Endothelial cell of umbilical vein (primary cell): ENCODE measurements at regions not wholly inside any gene's neighbourhood (a gene's known extent, or its start where the extent isn't known, plus 50 kb on each side); places are given as distances from the start of the nearest gene placed in this dataset.

Source experiments
- BruUV-seq: library from RNA; stranded (reverse); fragments of 400-500 nt; replicated peaks from 2 replicates; lab custom pipeline; 2021; lab: Mats Ljungman, UMichigan
- CTCF ChIA-PET: fragments of 300-600, 350-600 bp; sonication (Branson Sonifier 250); formaldehyde crosslinking; loops from one replicate; lab custom pipeline; 2021; ENCODE audit warnings: antibody characterized with exemption, inconsistent platforms; lab: Charles Lee
- POLR2A ChIA-PET: fragments of 300-600, 350-600 bp; sonication (Branson Sonifier 250); formaldehyde crosslinking; loops from one replicate; lab custom pipeline; 2021; ENCODE audit warnings: antibody characterized with exemption, inconsistent platforms; lab: Charles Lee
- DNase-seq: peaks from one replicate; pipeline ENCODE4 v3.0.0-alpha.2; 2011; ENCODE audit warnings: low read depth, low spot score
- FAIRE-seq: peaks from 2 replicates; lab custom pipeline; 2011; peaks lifted over from hg19 to GRCh38; lab: Jason Lieb, UNC
- H2AFZ ChIP-seq: 2 replicates; pipeline ENCODE4 v1.6.0; 2012; ENCODE audit warnings: low read depth, low read length, control low read depth, inconsistent platforms
- H3K27ac ChIP-seq: 2 replicates; pipeline ENCODE4 v1.5.1; 2011; ENCODE audit warnings: low read depth, mild to moderate bottlenecking, control low read depth, low read length, moderate library complexity; ENCODE audit not compliant: insufficient read depth
- H3K27me3 ChIP-seq, 2 experiments: 2 replicates each; pipeline versions ENCODE4 v1.6.0 to v1.6.1; 2011; ENCODE audit warnings: low read length in 2 of 2, mixed read lengths in 1 of 2; ENCODE audit not compliant: control insufficient read depth in 2 of 2, insufficient read depth in 2 of 2
- H3K36me3 ChIP-seq, 2 experiments: 2 replicates in 1 of 2; 3 replicates in 1 of 2; pipeline ENCODE4 v1.5.1; 2011; ENCODE audit warnings: low read length in 2 of 2, mild to moderate bottlenecking in 1 of 2, moderate library complexity in 1 of 2; ENCODE audit not compliant: control insufficient read depth in 2 of 2, insufficient read depth in 2 of 2; ENCODE audit errors: extremely low read depth in 1 of 2
- H3K4me1 ChIP-seq: 3 replicates; pipeline ENCODE4 v1.5.1; 2011; ENCODE audit warnings: mild to moderate bottlenecking, low read length; ENCODE audit not compliant: control insufficient read depth, insufficient read depth; ENCODE audit errors: extremely low read depth
- H3K4me2 ChIP-seq: 2 replicates; pipeline ENCODE4 v1.6.1; 2011; ENCODE audit warnings: low read length, control low read depth, mixed read lengths; ENCODE audit not compliant: insufficient read depth
- H3K4me3 ChIP-seq, 3 experiments: fragments of 200-600 bp in 1 of 3; sonication (generic), shearing (Covaris generic) in 1 of 3; replicated peaks in 1 of 3; 2 replicates each; pipeline ENCODE4 v1.5.1; 2011 to 2016; ENCODE audit warnings: control low read depth in 3 of 3, low read length in 3 of 3, mild to moderate bottlenecking in 2 of 3, inconsistent platforms in 1 of 3, low read depth in 1 of 3, moderate library complexity in 1 of 3; ENCODE audit not compliant: insufficient read depth in 1 of 3
- H3K79me2 ChIP-seq: 2 replicates; pipeline ENCODE4 v1.6.0; 2012; ENCODE audit warnings: low read length, inconsistent platforms; ENCODE audit not compliant: control insufficient read depth, insufficient read depth
- H3K9ac ChIP-seq: replicated peaks from 2 replicates; pipeline ENCODE3; 2011; ENCODE audit warnings: low read length, control low read depth; ENCODE audit not compliant: insufficient read depth; ENCODE audit errors: extremely low read depth
- H3K9me1 ChIP-seq: replicated peaks from 3 replicates; pipeline ENCODE4 v1.6.0; 2011; ENCODE audit warnings: mild to moderate bottlenecking, low read length; ENCODE audit not compliant: control insufficient read depth, insufficient read depth; ENCODE audit errors: extremely low read depth
- H3K9me3 ChIP-seq: replicated peaks from 2 replicates; pipeline ENCODE4 v1.5.1; 2012; ENCODE audit warnings: low read length, inconsistent platforms; ENCODE audit not compliant: control insufficient read depth, insufficient read depth
- H4K20me1 ChIP-seq: replicated peaks from 2 replicates; pipeline ENCODE3; 2011; ENCODE audit warnings: mild to moderate bottlenecking, low read length; ENCODE audit not compliant: control insufficient read depth, insufficient read depth; ENCODE audit errors: extremely low read depth
- EZH2 ChIP-seq: IDR thresholded peaks from 2 replicates; pipeline ENCODE4 v1.6.1; 2012; ENCODE audit warnings: borderline replicate concordance, low read depth, mild to moderate bottlenecking, moderate library complexity, low read length, inconsistent platforms; ENCODE audit not compliant: severe bottlenecking
- FOS ChIP-seq: IDR thresholded peaks from 2 replicates; pipeline ENCODE4 v1.6.1; 2011; ENCODE audit warnings: mild to moderate bottlenecking, low read length, moderate library complexity, borderline replicate concordance; ENCODE audit not compliant: insufficient read depth
- GATA2 ChIP-seq: IDR thresholded peaks from 2 replicates; pipeline ENCODE4 v1.7.0; 2011; ENCODE audit warnings: low read depth, mild to moderate bottlenecking, moderate library complexity, mixed read lengths, low read length; ENCODE audit not compliant: insufficient read length, insufficient read depth
- JUN ChIP-seq: IDR thresholded peaks from 2 replicates; pipeline ENCODE4 v1.6.1; 2011; ENCODE audit warnings: borderline replicate concordance, low read depth; ENCODE audit not compliant: insufficient read length, insufficient read depth
- MYC ChIP-seq: IDR thresholded peaks from one replicate; pipeline ENCODE4 v1.6.1; 2011; ENCODE audit warnings: mild to moderate bottlenecking, low read depth, low read length
- POLR2A ChIP-seq: IDR thresholded peaks from 2 replicates; pipeline ENCODE4 v1.6.1; 2012; ENCODE audit warnings: low read depth, mild to moderate bottlenecking, control low read depth, low read length
- POLR2AphosphoS5 ChIP-seq: IDR thresholded peaks from 2 replicates; pipeline ENCODE4 v1.6.1; 2012; ENCODE audit warnings: low read depth, mild to moderate bottlenecking, control low read depth, low read length, moderate library complexity; ENCODE audit not compliant: insufficient read depth
- dilution Hi-C: fragments of 300-500 bp; cut with MboI; formaldehyde crosslinking; loops from one replicate; pipeline ENCODE4 v1.15.0; 2019; ENCODE audit warnings: low sequenced_read_pairs; ENCODE audit not compliant: extremely low pct_ligation_motif_present
- intact Hi-C: fragments of 100-400 bp; cut with micrococcal nuclease; formaldehyde crosslinking; loops from one replicate; pipeline ENCODE4 v1.10.0; 2022
- TF ChIP-seq, protein P1 (sequence below): IDR thresholded peaks from 2 replicates; pipeline ENCODE4 v1.6.1; 2011; ENCODE audit not compliant: insufficient read depth, insufficient read length
- TF ChIP-seq, protein P2 (sequence below), 2 donors: IDR thresholded peaks; 1 replicate in 1 of 2; 2 replicates in 1 of 2; pipeline ENCODE4 v1.5.1; 2011; ENCODE audit warnings: low read length in 2 of 2, mild to moderate bottlenecking in 2 of 2, moderate library complexity in 2 of 2, control low read depth in 1 of 2, inconsistent platforms in 1 of 2, low read depth in 1 of 2; ENCODE audit not compliant: insufficient read depth in 1 of 2; ENCODE audit errors: extremely low read depth in 1 of 2

DNA sequence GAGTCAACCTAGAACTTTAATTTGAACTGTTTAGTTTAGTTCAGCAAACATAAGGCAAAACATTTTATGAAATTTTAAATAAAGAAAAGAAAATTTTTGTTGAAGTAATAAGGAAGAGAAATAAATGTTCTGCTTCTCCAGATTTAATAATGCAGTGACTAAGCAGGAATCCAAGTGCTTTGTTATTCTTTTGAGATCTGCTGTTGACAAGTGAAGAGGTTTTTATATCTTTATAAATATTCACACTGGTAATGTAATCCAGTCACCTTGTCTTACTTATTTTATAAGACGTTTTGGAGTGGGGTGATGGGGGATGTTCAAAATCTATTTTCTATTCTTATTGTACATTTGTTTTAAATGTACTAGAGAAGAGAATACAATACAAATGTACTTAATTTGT is 725.9 kb upstream of the CCDC179 start:
- Histone ChIP-seq H3K4me2 (no peak overlapping the region), H3K9ac (no peak overlapping the region), H3K27me3 (no peaks in the 10 kb centered on the region), H3K27ac (no peak overlapping the region), H2AFZ (no peak overlapping the region), H3K4me3 (no peak overlapping the region), H3K79me2 (no peaks in the 10 kb centered on the region), H3K36me3 (no peaks in the 10 kb centered on the region), H4K20me1 (no peaks in the 10 kb centered on the region), H3K4me1 (no peaks in the 10 kb centered on the region), H3K9me3 (no peaks in the 10 kb centered on the region), H3K9me1 (no peaks in the 10 kb centered on the region)
- DNase-seq (no peak), FAIRE-seq (no peak)
- dilution Hi-C loops, result no loop called here
- intact Hi-C loops, result no loop called here
- ChIA-PET CTCF (interaction anchor here (0.7 kb wide), 1 partner anchor 9 kb away, joined by 4 read pairs; no protein-coding TSS in a partner anchor), POLR2A (no interaction called here)
- no peak for TF ChIP-seq POLR2A
- TF ChIP-seq JUN, result no peak
- no peak for TF ChIP-seq MYC
- TF ChIP-seq POLR2AphosphoS5, result no peak
- TF ChIP-seq, protein P1, sequence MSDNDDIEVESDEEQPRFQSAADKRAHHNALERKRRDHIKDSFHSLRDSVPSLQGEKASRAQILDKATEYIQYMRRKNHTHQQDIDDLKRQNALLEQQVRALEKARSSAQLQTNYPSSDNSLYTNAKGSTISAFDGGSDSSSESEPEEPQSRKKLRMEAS, result no peak
- TF ChIP-seq GATA2, result no peak
- TF ChIP-seq, protein P2, sequence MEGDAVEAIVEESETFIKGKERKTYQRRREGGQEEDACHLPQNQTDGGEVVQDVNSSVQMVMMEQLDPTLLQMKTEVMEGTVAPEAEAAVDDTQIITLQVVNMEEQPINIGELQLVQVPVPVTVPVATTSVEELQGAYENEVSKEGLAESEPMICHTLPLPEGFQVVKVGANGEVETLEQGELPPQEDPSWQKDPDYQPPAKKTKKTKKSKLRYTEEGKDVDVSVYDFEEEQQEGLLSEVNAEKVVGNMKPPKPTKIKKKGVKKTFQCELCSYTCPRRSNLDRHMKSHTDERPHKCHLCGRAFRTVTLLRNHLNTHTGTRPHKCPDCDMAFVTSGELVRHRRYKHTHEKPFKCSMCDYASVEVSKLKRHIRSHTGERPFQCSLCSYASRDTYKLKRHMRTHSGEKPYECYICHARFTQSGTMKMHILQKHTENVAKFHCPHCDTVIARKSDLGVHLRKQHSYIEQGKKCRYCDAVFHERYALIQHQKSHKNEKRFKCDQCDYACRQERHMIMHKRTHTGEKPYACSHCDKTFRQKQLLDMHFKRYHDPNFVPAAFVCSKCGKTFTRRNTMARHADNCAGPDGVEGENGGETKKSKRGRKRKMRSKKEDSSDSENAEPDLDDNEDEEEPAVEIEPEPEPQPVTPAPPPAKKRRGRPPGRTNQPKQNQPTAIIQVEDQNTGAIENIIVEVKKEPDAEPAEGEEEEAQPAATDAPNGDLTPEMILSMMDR (IDR thresholded peaks at IDR 0.05; ENCODE audit: extremely low read depth in 1 of 2, insufficient read depth in 1 of 2, low read depth in 1 of 2, low read length in 2 of 2), result no peak
- no peak for TF ChIP-seq EZH2
- no peak for TF ChIP-seq FOS
- BruUV-seq, result no TSS peak
